Activated T-cell treated with anti-CD3 and anti-CD28 coated beads, Interleukin-2, amount 50 U/mL, for 48 hours (primary cell): ENCODE measurements at regions not wholly inside any gene's neighbourhood (a gene's known extent, or its start where the extent isn't known, plus 50 kb on each side); places are given as distances from the start of the nearest gene placed in this dataset.
"Not testable (repeated sequence)": the region's sequence is repeated elsewhere in the genome, so short reads cannot be mapped to it uniquely, and the experiment has no call there.

Experiments used
- DNase-seq, 2 experiments: peaks; one replicate each; pipeline ENCODE4 v3.0.0-alpha.2; 2020

DNA sequence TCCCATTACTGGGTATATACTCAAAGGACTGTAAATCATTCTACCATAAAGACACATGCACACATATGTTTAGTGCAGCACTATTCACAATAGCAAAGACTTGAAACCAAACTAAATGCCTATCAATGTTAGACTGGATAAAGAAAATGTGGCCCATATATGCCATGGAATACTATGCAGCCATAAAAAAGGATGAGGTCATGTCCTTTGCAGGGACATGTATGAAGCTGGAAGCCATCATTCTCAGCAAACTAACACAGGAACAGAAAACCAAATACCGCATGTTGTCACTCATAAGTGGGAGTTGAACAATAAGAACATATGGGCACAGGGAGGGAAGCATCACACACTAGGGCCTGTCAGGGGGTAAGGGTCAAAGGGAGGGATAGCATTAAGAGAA, 1172.4 kb upstream of the ADGRB3 start:
- DNase-seq: not testable (repeated sequence)

DNA sequence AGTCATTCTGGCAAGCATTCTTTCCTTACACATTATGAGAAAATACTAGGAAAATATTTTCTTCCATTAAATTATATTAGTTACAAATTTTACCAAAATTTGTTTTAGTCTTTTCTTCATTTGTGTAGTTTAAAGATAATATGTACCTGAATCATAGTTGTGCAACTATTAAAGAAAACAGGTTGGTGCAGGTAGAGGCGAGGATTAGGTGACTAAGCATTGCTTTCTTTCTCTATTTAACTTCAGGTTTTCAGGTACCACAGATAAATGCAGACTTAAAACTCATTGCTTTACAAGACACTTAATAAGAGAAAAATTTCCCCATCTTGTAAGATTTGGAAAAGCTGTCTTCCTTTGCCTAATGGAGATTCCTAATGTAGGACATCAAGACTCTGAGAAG, 1175.5 kb upstream of the ADGRB3 start:
- DNase-seq: no peak

DNA sequence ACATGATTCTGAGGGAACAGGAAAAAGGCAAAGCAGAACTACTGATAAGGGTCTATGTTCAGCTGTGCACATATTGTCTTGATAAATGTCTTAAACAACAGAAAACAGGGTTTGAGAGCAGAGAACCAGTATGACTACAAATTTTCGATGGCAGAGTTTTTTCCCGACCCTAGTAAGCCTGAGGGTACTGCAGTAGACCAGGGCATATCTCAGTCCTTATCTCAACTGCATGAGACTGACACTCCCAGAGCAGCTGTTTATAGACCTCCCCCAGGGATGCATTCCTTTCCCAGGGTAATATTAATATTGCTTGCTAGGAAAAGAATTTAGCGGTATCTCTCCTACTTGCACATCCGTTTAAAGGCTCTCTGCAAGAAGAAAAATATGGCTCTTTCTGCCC, 1176.8 kb upstream of the ADGRB3 start:
- no peak for DNase-seq

DNA sequence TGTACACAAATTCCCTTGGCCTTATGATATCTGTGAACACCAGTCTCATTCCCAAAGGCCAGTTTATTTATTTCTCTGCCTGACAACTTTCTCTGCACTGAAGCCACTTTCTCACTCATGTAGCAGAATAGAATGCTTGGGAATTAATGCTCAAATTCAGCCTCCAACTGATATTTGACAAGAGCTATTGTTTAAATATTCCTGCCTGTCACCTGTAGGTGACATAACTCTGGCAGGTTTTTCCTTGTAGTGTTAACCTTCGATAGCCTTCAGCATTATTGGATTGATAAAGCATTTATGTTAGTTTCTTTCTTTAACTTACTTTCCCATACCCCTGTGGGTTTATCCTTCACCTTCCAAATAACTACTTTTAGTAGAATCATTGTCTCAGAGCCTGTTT, 1183.2 kb upstream of the ADGRB3 start:
- DNase-seq: no peak

DNA sequence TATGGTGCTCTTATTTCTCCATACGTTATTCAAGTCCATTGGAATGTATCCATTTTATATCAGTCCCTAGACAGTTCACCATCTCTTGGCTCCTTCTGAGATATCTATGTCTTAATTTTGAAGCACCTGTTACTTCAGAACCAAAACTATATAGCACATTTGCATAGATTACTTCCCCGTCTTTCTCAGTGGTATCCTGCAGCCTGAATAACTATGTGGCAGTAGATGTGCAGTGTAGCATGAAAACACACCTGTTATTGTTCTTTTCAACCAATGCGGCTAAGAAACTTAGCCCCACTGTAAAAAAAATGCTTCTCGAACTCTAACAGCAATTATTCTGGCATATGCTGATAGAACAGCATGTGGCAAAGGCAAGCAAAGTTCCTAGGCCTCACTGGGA, 1184.4 kb upstream of the ADGRB3 start:
- DNase-seq: no peak

DNA sequence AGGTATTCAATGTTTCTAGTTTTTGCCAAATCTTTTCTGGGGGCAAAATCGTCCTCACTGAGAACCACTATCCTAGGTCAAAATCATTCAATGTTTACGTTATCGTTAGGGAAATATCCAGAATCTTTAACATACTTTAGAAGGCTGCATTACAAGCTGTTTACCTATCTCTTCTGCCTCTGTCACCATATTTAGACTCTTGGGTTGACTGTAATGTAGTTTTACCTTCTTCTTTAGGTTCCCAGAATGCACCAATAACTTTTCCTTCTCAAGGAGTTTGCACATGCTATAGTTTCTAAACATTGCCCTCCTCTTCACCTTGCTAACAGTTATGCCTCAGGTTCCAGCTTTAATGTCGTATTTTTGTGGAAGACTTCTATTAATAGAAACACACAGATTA, 1185.5 kb upstream of the ADGRB3 start:
- DNase-seq: no peak

DNA sequence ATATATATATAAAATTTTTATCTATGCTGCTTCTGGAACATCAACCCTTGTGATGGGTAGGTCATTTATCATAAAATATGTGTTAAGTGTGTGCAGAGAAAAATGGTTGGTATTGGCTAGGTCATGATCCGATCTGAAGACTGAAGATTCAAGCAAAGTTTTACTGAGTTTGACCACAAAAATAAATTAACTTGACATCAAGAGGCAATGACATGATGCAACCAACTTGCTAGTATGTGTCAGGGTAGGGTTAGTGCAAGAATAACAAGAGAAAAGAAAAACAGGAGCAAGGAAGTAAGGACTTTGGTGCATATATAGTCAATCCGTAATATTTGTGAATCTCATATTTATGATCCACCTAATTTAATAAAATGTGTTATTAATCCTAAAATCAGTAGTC, 1202.0 kb upstream of the ADGRB3 start:
- DNase-seq: no peak

DNA sequence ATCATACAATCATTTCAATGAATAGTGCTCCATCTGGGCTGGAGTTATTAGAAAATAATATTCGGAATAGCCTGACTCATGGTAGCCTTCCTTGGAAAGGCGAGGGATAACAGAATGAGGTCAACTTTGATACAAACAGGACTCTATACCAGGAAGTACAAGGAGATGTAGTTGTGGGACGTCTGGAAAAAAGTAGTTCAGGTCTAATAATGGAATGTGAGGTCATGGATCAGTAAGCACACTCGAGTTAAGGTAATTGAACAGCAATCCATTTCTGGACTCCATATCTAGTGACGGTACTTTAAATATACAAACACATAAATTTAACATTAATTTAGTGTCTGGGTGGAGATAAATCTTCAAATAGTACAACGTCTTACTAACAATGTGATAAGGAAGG, 1204.0 kb upstream of the ADGRB3 start:
- DNase-seq: no peak

DNA sequence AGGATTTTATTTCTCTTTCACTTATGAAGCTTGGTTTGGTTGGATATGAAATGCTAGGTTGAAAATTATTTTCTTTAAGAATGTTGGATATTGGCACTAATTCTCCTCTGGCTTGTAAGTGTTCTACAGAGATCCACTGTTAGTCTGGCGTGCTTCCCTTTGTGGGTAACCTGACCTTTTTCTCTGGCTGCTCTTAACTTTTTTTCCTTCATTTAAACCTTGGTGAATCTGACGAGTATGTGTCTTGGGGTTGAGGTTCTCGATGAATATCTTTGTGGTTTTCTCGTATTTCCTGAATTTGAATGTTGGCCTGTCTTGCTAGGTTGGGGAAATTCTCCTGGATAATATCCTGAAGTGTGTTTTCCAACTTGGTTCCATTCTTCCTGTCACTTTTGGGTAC, 1208.4 kb upstream of the ADGRB3 start:
- not testable (repeated sequence) for DNase-seq

DNA sequence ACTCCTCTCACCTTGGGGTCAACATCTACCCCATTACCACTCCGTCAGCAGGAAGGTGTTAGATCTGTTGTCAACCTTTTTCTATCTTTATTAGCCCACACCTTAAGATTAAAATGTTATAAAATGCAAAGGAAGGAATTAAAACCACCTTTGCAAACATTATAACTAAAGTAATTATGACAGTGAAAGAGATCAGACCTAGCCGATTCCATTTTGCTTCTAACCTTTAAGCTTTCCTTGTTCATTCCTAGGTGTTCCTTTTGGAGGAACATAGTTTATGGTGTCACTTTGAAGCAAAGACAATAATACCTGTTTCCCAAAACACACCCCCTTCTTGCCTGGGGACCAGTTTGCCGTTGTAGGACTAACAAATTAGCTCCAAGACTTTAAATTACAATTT, 1223.0 kb upstream of the ADGRB3 start:
- no peak for DNase-seq

DNA sequence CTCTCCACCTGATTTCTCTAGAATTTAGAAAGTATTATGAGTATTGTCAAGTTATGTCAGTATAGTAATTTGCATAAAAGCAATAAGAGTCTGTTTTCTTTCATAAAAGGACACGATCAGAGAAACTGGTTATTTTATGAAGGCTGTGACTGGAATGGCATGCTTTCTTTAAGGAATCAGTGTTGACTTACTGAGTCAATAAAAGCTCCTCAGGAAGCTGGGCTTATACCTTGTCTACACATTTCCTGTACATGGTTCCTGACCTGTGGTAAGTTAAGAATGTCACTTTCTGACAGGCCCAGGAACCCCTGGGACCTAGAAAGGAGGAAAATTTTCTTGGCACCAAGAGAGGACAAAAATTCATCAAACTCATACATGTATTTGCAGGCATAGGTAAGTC, 1224.0 kb upstream of the ADGRB3 start:
- DNase-seq: no peak

DNA sequence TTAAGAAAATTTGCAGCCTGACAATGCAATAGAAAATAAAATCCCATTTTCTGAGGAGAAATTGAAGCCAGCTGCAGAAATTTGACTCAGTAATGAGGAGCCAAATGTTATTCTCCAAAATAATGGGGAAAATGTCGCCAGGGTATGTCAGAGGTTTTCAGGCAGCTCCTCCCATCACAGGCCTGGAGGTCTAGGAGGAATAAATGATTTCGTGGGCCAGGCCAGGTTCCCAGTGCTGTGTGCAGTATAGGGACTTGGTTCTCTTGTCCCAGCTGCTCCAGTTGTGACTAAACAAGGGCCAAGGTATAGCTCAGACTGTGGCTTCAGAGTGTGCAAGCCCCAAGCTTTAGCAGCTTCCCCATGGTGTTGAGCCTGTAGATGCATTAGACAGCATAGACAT, 1240.8 kb upstream of the ADGRB3 start:
- DNase-seq: no peak

DNA sequence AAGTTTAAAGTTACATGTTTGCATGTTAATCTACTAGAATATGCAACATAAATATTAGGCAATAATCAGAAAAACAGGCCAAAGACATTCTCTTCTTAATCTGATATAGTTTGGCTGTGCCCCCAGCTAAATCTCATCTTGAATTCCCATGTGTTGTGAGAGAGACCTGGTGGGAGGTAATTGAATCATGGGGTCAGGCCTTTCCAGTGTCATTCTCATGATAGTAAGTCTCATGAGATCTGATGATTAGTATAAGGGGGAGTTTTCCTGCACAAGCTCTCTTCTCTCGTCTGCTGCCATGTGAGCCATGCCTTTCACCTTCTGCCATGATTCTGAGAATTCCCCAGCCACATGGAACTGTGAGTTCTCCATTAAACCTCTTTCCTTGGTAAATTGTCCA, 1241.7 kb upstream of the ADGRB3 start:
- no peak for DNase-seq

DNA sequence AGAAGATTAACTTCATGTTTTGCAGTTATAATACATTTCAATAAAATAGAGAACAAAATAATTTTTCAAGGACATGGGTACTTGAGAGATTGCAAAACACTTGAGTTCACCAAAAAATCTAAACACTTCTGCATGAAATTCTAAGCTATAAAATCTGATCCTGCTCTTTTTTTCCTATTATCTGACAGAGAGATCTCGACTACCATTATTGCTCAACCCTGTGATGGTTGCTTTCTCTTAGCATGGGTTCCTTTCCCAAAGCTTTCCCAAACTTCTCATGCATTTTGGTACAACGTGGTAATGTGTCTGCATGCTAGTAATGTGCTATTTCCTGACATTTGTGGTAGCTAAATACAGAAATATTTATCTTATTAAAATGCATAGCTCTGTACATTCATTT, 1243.1 kb upstream of the ADGRB3 start:
- DNase-seq: no peak

DNA sequence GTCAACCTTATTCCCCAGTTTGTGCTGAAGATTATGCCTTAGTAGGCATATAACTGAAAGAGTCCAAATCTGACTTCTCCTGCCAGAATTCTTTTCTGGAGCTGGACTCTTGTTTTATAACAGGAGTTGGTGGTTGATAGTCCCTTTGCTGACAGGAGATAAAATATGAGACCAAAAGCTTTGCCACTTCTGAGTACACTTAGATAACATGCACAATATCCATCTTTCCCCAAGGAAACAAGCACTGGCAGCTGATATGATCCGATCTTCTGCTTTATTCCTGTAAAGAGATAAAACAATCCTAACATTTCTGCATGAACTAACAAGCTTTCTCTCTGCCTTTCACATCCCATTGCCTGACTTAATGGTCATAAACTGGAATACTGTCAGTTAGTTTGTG, 1265.4 kb upstream of the ADGRB3 start:
- no peak for DNase-seq

DNA sequence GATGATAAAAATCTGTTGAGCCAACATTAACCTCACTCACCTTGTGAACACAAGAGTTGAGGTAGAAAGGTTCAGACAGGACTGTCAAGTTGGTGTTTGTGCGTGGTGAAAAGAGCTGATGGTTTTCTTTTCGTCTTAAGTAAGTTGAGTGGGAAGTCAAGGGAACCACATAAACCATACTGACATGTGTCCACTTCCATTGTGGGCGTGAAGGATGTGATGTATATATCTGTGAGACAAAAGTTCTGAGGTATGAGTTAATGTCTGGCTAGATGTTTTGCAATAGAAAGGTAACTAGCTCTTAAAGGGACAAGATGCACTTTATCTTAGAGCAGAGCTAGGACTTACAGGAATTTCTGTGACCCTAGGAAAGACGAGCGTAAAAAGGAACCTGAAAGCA, 1272.1 kb upstream of the ADGRB3 start:
- no peak for DNase-seq

DNA sequence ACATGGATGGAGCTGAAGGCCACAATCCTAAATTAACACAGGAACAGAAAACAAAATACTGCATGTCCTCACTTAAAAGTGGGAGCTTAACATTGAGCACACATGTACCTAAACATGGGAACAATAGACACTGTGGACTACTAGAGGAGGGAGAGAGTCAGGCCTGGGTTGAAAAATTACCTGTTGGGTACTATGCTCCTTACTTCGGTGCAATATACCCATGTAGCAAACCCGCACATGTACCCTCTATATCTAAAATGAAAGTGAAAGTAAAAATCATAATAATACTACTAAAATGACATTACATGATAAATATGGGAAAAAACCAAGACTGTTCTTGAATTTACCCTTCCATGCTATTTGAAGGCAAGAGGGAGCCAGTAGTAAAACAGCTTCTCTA, 1273.8 kb upstream of the ADGRB3 start:
- no peak for DNase-seq

DNA sequence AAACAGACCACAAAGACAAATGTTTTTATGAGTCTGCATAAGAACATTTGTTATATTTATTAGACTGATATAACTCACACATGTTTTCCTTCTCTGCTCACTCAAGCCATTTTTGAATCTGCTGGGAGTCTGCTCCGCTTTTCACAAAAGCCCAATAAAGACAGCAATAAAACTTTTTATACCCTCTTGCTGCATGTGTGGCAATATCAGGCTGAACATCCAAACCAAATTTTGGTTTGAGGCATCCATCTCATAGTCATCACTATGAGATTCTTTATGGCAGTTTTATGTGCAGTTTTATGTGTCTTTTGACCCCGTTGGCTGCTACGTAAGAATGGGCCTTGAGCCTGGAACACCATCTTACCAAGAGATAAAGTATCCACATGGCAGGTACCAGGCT, 1276.8 kb upstream of the ADGRB3 start:
- no peak for DNase-seq

DNA sequence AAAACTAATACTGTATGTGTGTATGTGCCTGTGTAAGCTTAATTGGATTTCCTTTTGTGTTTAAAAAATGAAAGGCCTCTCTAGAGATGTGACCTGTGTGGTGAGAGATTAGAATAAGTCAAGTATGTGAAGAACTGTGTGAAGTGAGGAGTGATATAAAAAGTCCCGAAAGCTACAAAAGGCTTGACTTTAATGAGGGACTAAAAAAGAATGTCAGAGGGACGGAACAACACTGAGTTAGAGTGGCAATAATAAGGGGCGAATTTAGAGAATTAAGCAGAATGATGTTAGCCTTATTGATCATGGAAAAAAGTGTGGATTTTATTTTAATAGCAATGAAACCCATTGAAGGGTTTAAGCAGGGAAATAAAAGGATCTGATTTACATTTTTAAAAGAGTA, 1281.2 kb upstream of the ADGRB3 start:
- DNase-seq: no peak

DNA sequence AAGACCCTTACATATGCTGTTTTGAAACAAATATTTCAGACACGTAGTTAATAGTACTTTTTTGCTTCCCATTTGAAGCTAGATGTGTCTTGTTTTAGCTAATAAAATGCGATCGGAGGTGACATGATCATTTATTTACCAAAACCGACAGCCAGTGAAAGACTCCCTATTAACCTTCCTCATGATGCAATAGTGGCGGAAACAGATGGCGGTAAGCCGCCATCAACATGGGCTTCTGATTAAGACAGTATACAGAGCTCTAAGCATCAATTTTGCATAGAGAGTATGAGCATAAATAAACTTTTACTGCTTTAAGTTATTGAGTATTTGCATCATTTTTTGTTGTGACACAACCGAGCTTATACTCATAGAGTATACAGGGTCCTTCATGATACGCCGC, 1282.4 kb upstream of the ADGRB3 start:
- DNase-seq: no peak

DNA sequence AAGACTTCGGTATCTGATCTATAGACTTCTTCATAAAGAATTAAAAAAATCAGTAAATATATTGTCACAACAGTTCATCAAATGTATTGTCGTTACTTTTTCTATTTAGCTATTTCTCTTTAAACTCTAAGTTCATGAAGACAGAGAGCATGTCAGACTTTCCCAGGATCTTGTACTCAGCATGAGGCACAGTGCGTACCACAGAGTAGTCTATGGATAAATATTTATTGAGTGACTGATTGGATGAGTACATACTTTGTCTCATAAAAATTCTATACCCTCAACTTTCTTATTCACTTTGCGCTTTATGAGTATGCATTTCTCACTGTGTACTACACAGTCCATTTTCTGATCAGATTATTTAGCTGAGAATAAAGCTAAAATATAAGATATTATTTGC, 1284.4 kb upstream of the ADGRB3 start:
- no peak for DNase-seq

DNA sequence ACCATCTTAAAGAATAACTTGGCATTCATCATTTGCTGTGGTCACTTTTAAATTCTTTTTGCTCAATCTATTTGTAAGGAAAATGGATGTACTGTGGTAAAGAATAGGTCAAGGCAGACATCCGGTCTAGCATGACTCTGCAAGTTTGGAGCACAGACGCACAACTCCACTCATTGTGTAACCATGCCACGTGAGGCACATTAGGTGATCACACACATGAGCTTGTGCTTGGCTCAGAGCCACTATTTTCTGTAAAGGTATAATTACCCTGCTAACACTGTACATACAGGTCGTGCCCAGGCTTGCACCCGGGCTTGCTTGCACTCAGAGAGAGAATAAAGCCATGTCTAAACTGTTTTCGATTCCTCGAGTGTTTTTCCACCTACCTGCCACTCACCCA, 1289.1 kb upstream of the ADGRB3 start:
- no peak for DNase-seq

DNA sequence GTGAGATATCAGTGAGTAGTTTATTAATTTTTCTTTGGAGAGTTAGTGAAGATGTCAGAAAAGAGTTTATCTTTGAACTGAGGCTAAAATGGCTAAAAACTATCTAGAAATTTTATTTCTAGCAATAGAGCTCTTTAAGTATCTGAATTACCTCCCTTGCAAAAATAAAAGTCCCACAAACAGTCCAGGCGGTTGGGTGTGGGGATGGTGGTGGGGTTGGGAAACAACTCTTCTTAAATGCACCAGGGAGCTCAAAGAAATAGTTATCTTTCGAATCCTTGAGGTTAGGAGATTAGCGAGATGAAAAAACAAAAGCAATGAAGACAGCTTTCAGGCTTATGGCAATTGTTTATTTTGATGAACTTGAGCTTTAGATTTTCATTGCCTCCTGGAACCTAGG, 1299.1 kb upstream of the ADGRB3 start:
- DNase-seq: no peak

DNA sequence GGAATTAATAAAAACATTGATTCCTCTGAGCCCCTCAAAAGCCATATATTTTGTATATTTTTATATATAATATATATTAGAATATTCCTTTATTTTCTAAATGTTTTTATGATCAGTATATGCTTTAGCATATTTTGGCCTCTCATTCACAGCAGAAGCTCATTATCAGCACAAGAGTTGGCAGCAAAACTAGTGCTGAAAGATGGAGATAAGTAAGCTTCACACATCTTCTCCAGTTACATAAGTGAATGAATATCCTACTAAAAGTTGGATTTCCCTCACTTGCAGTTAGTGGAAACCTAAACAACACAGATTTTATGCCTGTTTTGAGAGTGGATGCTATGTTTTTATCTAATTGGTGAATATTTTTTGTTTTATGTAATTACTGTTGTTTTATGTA, 1303.8 kb upstream of the ADGRB3 start:
- DNase-seq: no peak

DNA sequence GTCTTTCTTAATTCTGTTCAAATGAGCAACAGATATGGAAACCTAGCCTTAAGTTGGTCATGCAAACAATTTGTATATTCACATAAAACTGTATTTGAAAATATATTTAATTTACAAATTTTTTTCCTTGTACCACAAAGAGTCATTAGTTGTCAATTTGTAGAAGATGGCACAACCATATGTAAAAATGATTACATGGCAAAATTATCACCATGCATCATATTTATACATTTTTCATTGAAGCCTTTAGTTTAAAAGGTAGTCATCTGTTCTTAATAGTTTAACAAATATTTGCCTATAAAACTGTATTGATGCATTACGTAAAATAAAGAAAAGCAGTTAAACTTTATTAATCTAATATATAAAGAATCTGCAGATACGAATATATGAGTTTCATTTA, 1306.8 kb upstream of the ADGRB3 start:
- DNase-seq: no peak

DNA sequence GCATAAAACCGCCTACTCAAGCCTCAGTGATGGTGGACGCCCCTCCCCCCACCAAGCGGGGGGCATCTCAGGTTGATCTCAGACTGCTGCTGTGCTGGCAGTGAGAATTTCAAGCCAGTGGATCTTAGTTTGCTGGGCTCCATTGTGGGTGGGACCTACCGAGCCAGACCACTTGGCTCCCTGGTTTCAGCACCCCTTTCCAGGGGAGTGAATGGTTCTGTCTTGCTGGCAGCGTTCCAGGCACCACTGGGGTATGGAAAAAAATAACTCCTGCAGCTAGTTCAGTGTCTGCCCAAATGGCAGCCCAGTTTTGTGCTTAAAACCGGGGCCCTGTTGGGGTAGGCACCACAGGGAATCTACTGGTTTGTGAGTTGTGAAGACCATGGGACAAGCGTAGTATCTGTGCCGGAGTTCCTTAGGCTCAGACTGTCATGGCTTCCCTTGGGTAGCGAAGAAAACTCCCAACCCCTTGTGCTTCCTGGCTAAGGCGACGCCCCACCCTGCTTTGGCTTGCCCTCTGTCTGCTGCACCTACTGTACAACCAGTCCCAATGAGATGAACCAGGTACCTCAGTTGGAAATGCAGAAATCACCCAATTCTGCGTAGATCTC, 1334.5 kb upstream of the ADGRB3 start:
- no peak for DNase-seq
